ENCODE measurements at regions not wholly inside any gene's neighbourhood (a gene's known extent, or its start where the extent isn't known, plus 50 kb on each side); places are given as distances from the start of the nearest gene placed in this dataset.

DNA sequence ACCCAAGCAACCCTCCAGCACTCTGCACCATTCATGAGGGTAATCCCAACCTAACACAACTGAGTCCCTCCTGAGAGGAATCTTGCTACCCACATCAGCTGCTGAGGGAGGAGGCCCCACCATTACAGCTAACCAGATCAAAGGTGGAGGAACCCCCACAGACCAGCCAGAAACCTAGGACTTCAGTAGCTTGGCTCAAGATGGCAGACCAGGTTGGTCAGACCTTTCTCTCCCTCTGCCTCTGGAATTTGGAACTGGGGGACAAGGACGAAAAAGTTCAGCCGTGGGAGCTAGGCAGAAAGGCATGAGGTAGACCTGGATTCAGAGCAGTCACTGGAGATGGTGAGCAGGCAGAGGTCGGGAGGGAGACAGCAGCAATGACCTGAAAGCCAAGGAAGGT is 101.3 kb upstream of the CACUL1 start:
- H3K9me3 ChIP-seq (ENCODE audit: control insufficient read depth, low read depth, low read length): no peaks in the 10 kb centered on the region
- TF ChIP-seq EZH2 (IDR thresholded peaks at IDR 0.05; ENCODE audit: low read length): no peak
- TF ChIP-seq, protein P1, sequence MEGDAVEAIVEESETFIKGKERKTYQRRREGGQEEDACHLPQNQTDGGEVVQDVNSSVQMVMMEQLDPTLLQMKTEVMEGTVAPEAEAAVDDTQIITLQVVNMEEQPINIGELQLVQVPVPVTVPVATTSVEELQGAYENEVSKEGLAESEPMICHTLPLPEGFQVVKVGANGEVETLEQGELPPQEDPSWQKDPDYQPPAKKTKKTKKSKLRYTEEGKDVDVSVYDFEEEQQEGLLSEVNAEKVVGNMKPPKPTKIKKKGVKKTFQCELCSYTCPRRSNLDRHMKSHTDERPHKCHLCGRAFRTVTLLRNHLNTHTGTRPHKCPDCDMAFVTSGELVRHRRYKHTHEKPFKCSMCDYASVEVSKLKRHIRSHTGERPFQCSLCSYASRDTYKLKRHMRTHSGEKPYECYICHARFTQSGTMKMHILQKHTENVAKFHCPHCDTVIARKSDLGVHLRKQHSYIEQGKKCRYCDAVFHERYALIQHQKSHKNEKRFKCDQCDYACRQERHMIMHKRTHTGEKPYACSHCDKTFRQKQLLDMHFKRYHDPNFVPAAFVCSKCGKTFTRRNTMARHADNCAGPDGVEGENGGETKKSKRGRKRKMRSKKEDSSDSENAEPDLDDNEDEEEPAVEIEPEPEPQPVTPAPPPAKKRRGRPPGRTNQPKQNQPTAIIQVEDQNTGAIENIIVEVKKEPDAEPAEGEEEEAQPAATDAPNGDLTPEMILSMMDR (optimal IDR thresholded peaks at IDR 0.05 in 1 of 3, IDR thresholded peaks at IDR 0.05 in 1 of 3, conservative IDR thresholded peaks at IDR 0.05 in 1 of 3; ENCODE audit: extremely low read depth in 1 of 3, insufficient read depth in 2 of 3, low read length in 3 of 3): no peak
- no peaks in the 10 kb centered on the region for H4K20me1 ChIP-seq (ENCODE audit: control insufficient read depth, extremely low read depth, insufficient read depth, low read length)
- H3K9ac ChIP-seq (ENCODE audit: control insufficient read depth, extremely low read depth, insufficient read depth, low read length): no peak overlapping the region
- DNase-seq (ENCODE audit: low read depth, low spot score) (no peak), FAIRE-seq (no peak)
- no peaks in the 10 kb centered on the region for H3K27me3 ChIP-seq (ENCODE audit: control insufficient read depth, extremely low read depth, insufficient read depth, low read length)
- no peaks in the 10 kb centered on the region for H3K36me3 ChIP-seq (ENCODE audit: control insufficient read depth in 2 of 2, extremely low read depth in 1 of 2, insufficient read depth in 2 of 2, low read length in 2 of 2)
- no peaks in the 10 kb centered on the region for H3K9me1 ChIP-seq (ENCODE audit: control insufficient read depth, extremely low read depth, insufficient read depth, low read length)
- H3K4me1 ChIP-seq (ENCODE audit: control insufficient read depth, extremely low read depth, insufficient read depth, low read length): peaks cover 8% of the 10 kb centered on the region
- H3K4me2 ChIP-seq (ENCODE audit: control insufficient read depth, extremely low read depth, insufficient read depth, low read depth, low read length): no peak overlapping the region
- no peaks in the 10 kb centered on the region for H3K79me2 ChIP-seq (ENCODE audit: control insufficient read depth, insufficient read depth, low read length)
- H2AFZ ChIP-seq (ENCODE audit: control insufficient read depth, low read length): no peak overlapping the region
- no peak overlapping the region for H3K27ac ChIP-seq (ENCODE audit: control insufficient read depth, insufficient read depth, low read length)
- dilution Hi-C loops (cut with MboI; ENCODE audit: extremely low pct_ligation_motif_present, low sequenced_read_pairs): no loop called here
- no peak overlapping the region for H3K4me3 ChIP-seq (ENCODE audit: control insufficient read depth in 2 of 3, extremely low read depth in 1 of 3, insufficient read depth in 2 of 3, low read depth in 1 of 3, low read length in 3 of 3)

DNA sequence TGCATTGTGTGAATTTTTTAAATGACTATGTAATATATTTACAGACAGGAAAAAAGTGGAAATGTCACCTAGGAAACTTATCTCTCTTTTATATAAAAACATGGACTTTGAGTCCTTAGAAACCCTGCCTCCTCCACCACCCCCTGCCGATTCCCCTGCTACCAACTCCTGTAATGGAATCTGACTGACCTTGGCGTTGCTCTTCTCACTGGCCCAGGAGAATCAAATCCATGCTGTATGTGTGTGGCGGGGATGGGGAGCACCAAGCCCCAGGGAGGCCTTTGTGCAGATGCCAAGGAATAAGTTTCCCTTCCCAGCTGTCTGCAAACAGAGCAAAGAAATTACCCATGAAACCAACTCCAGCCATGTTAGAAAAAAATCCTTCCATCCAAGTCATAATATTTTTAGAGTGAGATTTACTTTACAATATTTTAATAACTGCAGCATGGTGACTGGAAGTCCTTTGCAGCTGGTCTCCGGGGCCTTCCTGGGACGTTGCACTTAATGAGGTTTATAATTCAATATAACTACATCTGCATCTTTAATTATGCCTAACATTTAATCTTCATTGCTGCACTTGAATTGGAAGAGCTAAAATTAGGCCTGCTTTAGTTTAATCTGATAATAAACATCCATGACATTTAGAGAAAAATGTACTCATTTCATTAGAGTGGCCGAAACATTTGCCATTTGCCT is 111.4 kb upstream of the CACUL1 start:
- H3K27me3 ChIP-seq (ENCODE audit: control insufficient read depth, extremely low read depth, insufficient read depth, low read length): no peaks in the 10 kb centered on the region
- TF ChIP-seq, protein P1 (optimal IDR thresholded peaks at IDR 0.05 in 1 of 3, IDR thresholded peaks at IDR 0.05 in 1 of 3, conservative IDR thresholded peaks at IDR 0.05 in 1 of 3; ENCODE audit: extremely low read depth in 1 of 3, insufficient read depth in 2 of 3, low read length in 3 of 3): no peak
- no peak for TF ChIP-seq EZH2 (IDR thresholded peaks at IDR 0.05; ENCODE audit: low read length)
- no peaks in the 10 kb centered on the region for H4K20me1 ChIP-seq (ENCODE audit: control insufficient read depth, extremely low read depth, insufficient read depth, low read length)
- DNase-seq (ENCODE audit: low read depth, low spot score) (no peak), FAIRE-seq (no peak)
- H3K9me3 ChIP-seq (ENCODE audit: control insufficient read depth, low read depth, low read length): no peaks in the 10 kb centered on the region
- no peaks in the 10 kb centered on the region for H3K36me3 ChIP-seq (ENCODE audit: control insufficient read depth in 2 of 2, extremely low read depth in 1 of 2, insufficient read depth in 2 of 2, low read length in 2 of 2)
- no peak overlapping the region for H3K9ac ChIP-seq (ENCODE audit: control insufficient read depth, extremely low read depth, insufficient read depth, low read length)
- H2AFZ ChIP-seq (ENCODE audit: control insufficient read depth, low read length): no peak overlapping the region
- H3K4me1 ChIP-seq (ENCODE audit: control insufficient read depth, extremely low read depth, insufficient read depth, low read length): peaks cover 11% of the 10 kb centered on the region
- H3K4me3 ChIP-seq (ENCODE audit: control insufficient read depth in 2 of 3, extremely low read depth in 1 of 3, insufficient read depth in 2 of 3, low read depth in 1 of 3, low read length in 3 of 3): no peak overlapping the region
- no peak overlapping the region for H3K27ac ChIP-seq (ENCODE audit: control insufficient read depth, insufficient read depth, low read length)
- dilution Hi-C loops (cut with MboI; ENCODE audit: extremely low pct_ligation_motif_present, low sequenced_read_pairs): no loop called here
- no peak overlapping the region for H3K4me2 ChIP-seq (ENCODE audit: control insufficient read depth, extremely low read depth, insufficient read depth, low read depth, low read length)
- H3K79me2 ChIP-seq (ENCODE audit: control insufficient read depth, insufficient read depth, low read length): no peaks in the 10 kb centered on the region
- no peaks in the 10 kb centered on the region for H3K9me1 ChIP-seq (ENCODE audit: control insufficient read depth, extremely low read depth, insufficient read depth, low read length)

Measured in keratinocyte (primary cell).